CD4-positive, alpha-beta memory T cell (primary cell): ENCODE measurements at regions not wholly inside any gene's neighbourhood (a gene's known extent, or its start where the extent isn't known, plus 50 kb on each side); places are given as distances from the start of the nearest gene placed in this dataset.

Experiments
- CTCF ChIA-PET: fragments of 350-600 bp; sonication (Branson Sonifier 250); formaldehyde crosslinking; loops from one replicate; lab custom pipeline; 2021; ENCODE audit warnings: inconsistent platforms; ENCODE audit not compliant: partially characterized antibody; lab: Charles Lee
- POLR2A ChIA-PET: fragments of 350-600 bp; sonication (Branson Sonifier 250); formaldehyde crosslinking; loops from one replicate; lab custom pipeline; 2021; ENCODE audit not compliant: partially characterized antibody; lab: Charles Lee
- DNase-seq, 5 donors: peaks; one replicate each; pipeline versions ENCODE4 v3.0.0 to v3.0.0-alpha.2; 2020 to 2022; ENCODE audit warnings: mixed read lengths in 1 of 5
- H3K27ac ChIP-seq: one replicate; pipeline ENCODE4 v1.7.0; 2013; ENCODE audit warnings: low read depth, low read length
- H3K27me3 ChIP-seq: 2 replicates; pipeline ENCODE4 v1.7.0; 2013; ENCODE audit warnings: mild to moderate bottlenecking, low read length, moderate library complexity; ENCODE audit not compliant: insufficient read depth
- H3K36me3 ChIP-seq: 2 replicates; pipeline ENCODE4 v1.7.0; 2013; ENCODE audit warnings: mild to moderate bottlenecking, low read length, moderate library complexity; ENCODE audit not compliant: insufficient read depth
- H3K4me1 ChIP-seq: 2 replicates; pipeline ENCODE4 v1.7.0; 2013; ENCODE audit warnings: mild to moderate bottlenecking, low read length, moderate library complexity; ENCODE audit not compliant: insufficient read depth
- H3K4me3 ChIP-seq, 2 donors: one replicate each; pipeline ENCODE4 v1.7.0; 2013; ENCODE audit warnings: low read length in 2 of 2, mild to moderate bottlenecking in 1 of 2
- H3K9me3 ChIP-seq, 2 donors: one replicate each; pipeline ENCODE4 v1.7.0; 2013; ENCODE audit warnings: low read length in 2 of 2, control low read depth in 1 of 2; ENCODE audit not compliant: control insufficient read depth in 1 of 2
- H3K27ac Mint-ChIP-seq, 7 donors: one replicate each; pipeline ENCODE4 v1.8.0; 2020 to 2021; ENCODE audit warnings: mixed read lengths in 7 of 7, mild to moderate bottlenecking in 6 of 7, inconsistent platforms in 3 of 7, moderate library complexity in 3 of 7
- H3K27me3 Mint-ChIP-seq, 2 donors: one replicate each; pipeline ENCODE4 v1.8.0; 2020 to 2021; ENCODE audit warnings: mixed read lengths in 2 of 2
- H3K36me3 Mint-ChIP-seq, 2 donors: one replicate each; pipeline ENCODE4 v1.8.0; 2020 to 2021; ENCODE audit warnings: mixed read lengths in 2 of 2, inconsistent platforms in 1 of 2, mild to moderate bottlenecking in 1 of 2
- H3K4me1 Mint-ChIP-seq, 4 donors: one replicate each; pipeline ENCODE4 v1.8.0; 2020 to 2021; ENCODE audit warnings: mixed read lengths in 4 of 4, mild to moderate bottlenecking in 1 of 4
- H3K4me3 Mint-ChIP-seq, 8 donors: one replicate each; pipeline ENCODE4 v1.8.0; 2020 to 2021; ENCODE audit warnings: mixed read lengths in 8 of 8, mild to moderate bottlenecking in 7 of 8, moderate library complexity in 6 of 8, inconsistent platforms in 3 of 8
- H3K9me3 Mint-ChIP-seq, 8 donors: one replicate each; pipeline ENCODE4 v1.8.0; 2020 to 2021; ENCODE audit warnings: mixed read lengths in 8 of 8, mild to moderate bottlenecking in 5 of 8, inconsistent platforms in 3 of 8, moderate library complexity in 1 of 8
- intact Hi-C: fragments of 100-400 bp; cut with micrococcal nuclease; formaldehyde crosslinking; loops from one replicate; pipeline ENCODE4 v1.15.1; 2023

GRCh38 chr6:18062733-18063132 lies 59.7 kb downstream of the NHLRC1 start:
- Mint-ChIP-seq H3K27ac (no peak overlapping the region), H3K9me3 (peaks cover 0 to 5% (median 0%) of the 10 kb centered on the region in 8 donors), H3K4me1 (no peaks in the 10 kb centered on the region), H3K36me3 (no peaks in the 10 kb centered on the region), H3K27me3 (peaks cover 1 to 3% of the 10 kb centered on the region in 2 donors), H3K4me3 (no peak overlapping the region)
- Histone ChIP-seq H3K9me3 (no peaks in the 10 kb centered on the region), H3K36me3 (no peaks in the 10 kb centered on the region), H3K4me3 (no peak overlapping the region), H3K27me3 (no peaks in the 10 kb centered on the region), H3K27ac (no peak overlapping the region), H3K4me1 (no peaks in the 10 kb centered on the region)
- POLR2A ChIA-PET = no interaction called here
- intact Hi-C loops = no loop called here
- DNase-seq = no peak
- CTCF ChIA-PET = no interaction called here

- Histone ChIP-seq H3K9me3 (no peaks in the 10 kb centered on the region), H3K36me3 (no peaks in the 10 kb centered on the region), H3K27me3 (no peaks in the 10 kb centered on the region), H3K4me1 (no peaks in the 10 kb centered on the region), H3K27ac (no peak overlapping the region), H3K4me3 (no peak overlapping the region)
- Mint-ChIP-seq H3K27ac (no peak overlapping the region), H3K27me3 (peaks cover 4 to 7% of the 10 kb centered on the region in 2 donors), H3K36me3 (no peaks in the 10 kb centered on the region), H3K9me3 (peaks cover 0 to 5% (median 0%) of the 10 kb centered on the region in 8 donors), H3K4me3 (no peak overlapping the region), H3K4me1 (no peaks in the 10 kb centered on the region)
- ChIA-PET POLR2A (no interaction called here), CTCF (no interaction called here)
- DNase-seq = no peak
- intact Hi-C loops = no loop called here
Observed at GRCh38 chr6:18058429-18058828, 64.0 kb downstream of the NHLRC1 start.

GRCh38 chr6:18055714-18056382 lies 66.6 kb downstream of the NHLRC1 start:
- Mint-ChIP-seq H3K9me3 (peaks cover 0 to 4% (median 0%) of the 10 kb centered on the region in 8 donors), H3K4me3 (peak overlapping the region in 1 of 8 donors; percentile 43), H3K27ac (no peak overlapping the region), H3K27me3 (peaks cover 6 to 11% of the 10 kb centered on the region in 2 donors), H3K36me3 (no peaks in the 10 kb centered on the region), H3K4me1 (no peaks in the 10 kb centered on the region)
- ChIA-PET POLR2A (no interaction called here), CTCF (no interaction called here)
- intact Hi-C loops = no loop called here
- H3K4me3 ChIP-seq = no peak overlapping the region
- H3K4me1 ChIP-seq = no peaks in the 10 kb centered on the region
- H3K27me3 ChIP-seq = no peaks in the 10 kb centered on the region
- H3K36me3 ChIP-seq = no peaks in the 10 kb centered on the region
- no peak for DNase-seq
- H3K27ac ChIP-seq = no peak overlapping the region
- H3K9me3 ChIP-seq = no peaks in the 10 kb centered on the region

DNA sequence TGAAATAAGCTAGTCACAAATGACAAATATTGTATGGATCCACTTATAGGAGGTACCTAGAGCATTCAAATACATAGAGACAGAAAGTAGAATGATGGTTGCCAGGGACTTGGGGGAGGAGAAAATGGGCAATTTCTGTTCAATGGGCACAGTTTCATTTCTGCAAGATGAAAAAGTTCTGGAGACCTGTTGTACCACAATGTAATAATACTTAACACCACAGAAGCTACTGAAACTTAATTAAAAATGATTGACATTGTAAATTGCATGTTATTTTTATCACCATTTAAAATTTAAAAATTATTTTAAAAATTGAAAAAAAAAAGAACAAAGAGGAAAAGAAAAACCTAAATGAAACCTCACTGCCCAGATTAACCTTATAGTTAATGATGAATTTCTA lies 67.4 kb downstream of the NHLRC1 start:
- intact Hi-C loops = no loop called here
- no peaks in the 10 kb centered on the region for H3K36me3 Mint-ChIP-seq
- peaks cover 6 to 11% of the 10 kb centered on the region in 2 donors for H3K27me3 Mint-ChIP-seq
- no peak overlapping the region for H3K4me3 ChIP-seq
- H3K36me3 ChIP-seq = no peaks in the 10 kb centered on the region
- no peaks in the 10 kb centered on the region for H3K27me3 ChIP-seq
- no peak for DNase-seq
- no peak overlapping the region for H3K4me3 Mint-ChIP-seq
- no peak overlapping the region for H3K27ac ChIP-seq
- ChIA-PET POLR2A (no interaction called here), CTCF (no interaction called here)
- H3K4me1 Mint-ChIP-seq = no peaks in the 10 kb centered on the region
- H3K9me3 ChIP-seq = no peaks in the 10 kb centered on the region
- no peak overlapping the region for H3K27ac Mint-ChIP-seq
- no peaks in the 10 kb centered on the region for H3K4me1 ChIP-seq
- peaks cover 0 to 4% (median 0%) of the 10 kb centered on the region in 8 donors for H3K9me3 Mint-ChIP-seq

GRCh38 chr6:18053555-18054445 lies 66.4 kb upstream of the KIF13A start:
- H3K36me3 Mint-ChIP-seq = no peaks in the 10 kb centered on the region
- peaks cover 0 to 4% (median 0%) of the 10 kb centered on the region in 8 donors for H3K9me3 Mint-ChIP-seq
- Histone ChIP-seq H3K4me1 (no peaks in the 10 kb centered on the region), H3K27ac (no peak overlapping the region), H3K36me3 (no peaks in the 10 kb centered on the region), H3K27me3 (no peaks in the 10 kb centered on the region), H3K4me3 (no peak overlapping the region), H3K9me3 (no peaks in the 10 kb centered on the region)
- POLR2A ChIA-PET = no interaction called here
- H3K4me1 Mint-ChIP-seq = peaks cover 0 to 2% (median 0%) of the 10 kb centered on the region in 4 donors
- no peak overlapping the region for H3K4me3 Mint-ChIP-seq
- intact Hi-C loops = no loop called here
- peaks cover 5 to 10% of the 10 kb centered on the region in 2 donors for H3K27me3 Mint-ChIP-seq
- CTCF ChIA-PET = no interaction called here
- no peak overlapping the region for H3K27ac Mint-ChIP-seq
- no peak for DNase-seq

GRCh38 chr6:18053078-18053477 lies 65.6 kb upstream of the KIF13A start:
- Histone ChIP-seq H3K36me3 (no peaks in the 10 kb centered on the region), H3K4me3 (no peak overlapping the region), H3K9me3 (no peaks in the 10 kb centered on the region), H3K27ac (no peak overlapping the region), H3K27me3 (no peaks in the 10 kb centered on the region), H3K4me1 (no peaks in the 10 kb centered on the region)
- DNase-seq = no peak
- Mint-ChIP-seq H3K27ac (no peak overlapping the region), H3K27me3 (peaks cover 5 to 10% of the 10 kb centered on the region in 2 donors), H3K9me3 (peaks cover 0 to 4% (median 0%) of the 10 kb centered on the region in 8 donors), H3K36me3 (no peaks in the 10 kb centered on the region), H3K4me1 (peaks cover 0 to 2% (median 0%) of the 10 kb centered on the region in 4 donors), H3K4me3 (no peak overlapping the region)
- ChIA-PET POLR2A (no interaction called here), CTCF (no interaction called here)
- intact Hi-C loops = no loop called here

GRCh38 chr6:18049646-18050045 lies 62.2 kb upstream of the KIF13A start:
- Histone ChIP-seq H3K4me3 (no peak overlapping the region), H3K36me3 (no peaks in the 10 kb centered on the region), H3K27ac (no peak overlapping the region), H3K27me3 (no peaks in the 10 kb centered on the region), H3K4me1 (no peaks in the 10 kb centered on the region), H3K9me3 (no peaks in the 10 kb centered on the region)
- peaks cover 7 to 9% of the 10 kb centered on the region in 2 donors for H3K27me3 Mint-ChIP-seq
- no peak overlapping the region for H3K27ac Mint-ChIP-seq
- peaks cover 0 to 2% (median 0%) of the 10 kb centered on the region in 4 donors for H3K4me1 Mint-ChIP-seq
- H3K9me3 Mint-ChIP-seq = peaks cover 0 to 4% (median 0%) of the 10 kb centered on the region in 8 donors
- H3K4me3 Mint-ChIP-seq = no peak overlapping the region
- POLR2A ChIA-PET = no interaction called here
- intact Hi-C loops = no loop called here
- no peak for DNase-seq
- CTCF ChIA-PET = no interaction called here
- no peaks in the 10 kb centered on the region for H3K36me3 Mint-ChIP-seq
